ENCODE measurements at regions not wholly inside any gene's neighbourhood (a gene's known extent, or its start where the extent isn't known, plus 50 kb on each side); places are given as distances from the start of the nearest gene placed in this dataset.

DNA sequence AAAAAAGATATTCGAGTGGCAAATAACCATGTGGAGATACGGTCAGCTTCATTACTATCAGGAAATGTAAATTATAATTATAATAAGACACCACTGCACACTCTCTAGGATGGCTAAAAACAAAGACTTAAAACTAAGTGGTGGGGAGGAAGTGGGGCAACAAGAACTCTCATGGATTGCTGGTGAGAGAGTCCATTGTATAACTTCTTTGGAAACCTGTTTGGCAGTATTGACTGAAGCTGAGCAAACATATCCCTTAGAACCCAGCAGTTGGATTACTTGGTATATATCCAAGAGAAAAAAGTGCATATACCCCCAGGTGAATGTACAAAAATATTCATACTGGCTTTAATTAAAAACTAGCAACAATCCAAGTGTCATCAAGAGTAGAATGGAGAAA lies 133.7 kb upstream of the CTBP2 start:
- TF ChIP-seq, protein P1, sequence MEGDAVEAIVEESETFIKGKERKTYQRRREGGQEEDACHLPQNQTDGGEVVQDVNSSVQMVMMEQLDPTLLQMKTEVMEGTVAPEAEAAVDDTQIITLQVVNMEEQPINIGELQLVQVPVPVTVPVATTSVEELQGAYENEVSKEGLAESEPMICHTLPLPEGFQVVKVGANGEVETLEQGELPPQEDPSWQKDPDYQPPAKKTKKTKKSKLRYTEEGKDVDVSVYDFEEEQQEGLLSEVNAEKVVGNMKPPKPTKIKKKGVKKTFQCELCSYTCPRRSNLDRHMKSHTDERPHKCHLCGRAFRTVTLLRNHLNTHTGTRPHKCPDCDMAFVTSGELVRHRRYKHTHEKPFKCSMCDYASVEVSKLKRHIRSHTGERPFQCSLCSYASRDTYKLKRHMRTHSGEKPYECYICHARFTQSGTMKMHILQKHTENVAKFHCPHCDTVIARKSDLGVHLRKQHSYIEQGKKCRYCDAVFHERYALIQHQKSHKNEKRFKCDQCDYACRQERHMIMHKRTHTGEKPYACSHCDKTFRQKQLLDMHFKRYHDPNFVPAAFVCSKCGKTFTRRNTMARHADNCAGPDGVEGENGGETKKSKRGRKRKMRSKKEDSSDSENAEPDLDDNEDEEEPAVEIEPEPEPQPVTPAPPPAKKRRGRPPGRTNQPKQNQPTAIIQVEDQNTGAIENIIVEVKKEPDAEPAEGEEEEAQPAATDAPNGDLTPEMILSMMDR (conservative IDR thresholded peaks at IDR 0.05; ENCODE audit: low read length): no peak
- TF ChIP-seq EZH2phosphoT487 (IDR thresholded peaks at IDR 0.05; ENCODE audit: borderline replicate concordance): no peak
